GM11168 (cell line): ENCODE measurements at regions not wholly inside any gene's neighbourhood (a gene's known extent, or its start where the extent isn't known, plus 50 kb on each side); places are given as distances from the start of the nearest gene placed in this dataset.

ENCODE experiments used
- in situ Hi-C: fragments of 300-500 bp; cut with MboI; formaldehyde crosslinking; loops from one replicate; pipeline ENCODE4 v1.12.0; 2022; ENCODE audit warnings: low sequenced_read_pairs; ENCODE audit not compliant: unreplicated experiment

DNA sequence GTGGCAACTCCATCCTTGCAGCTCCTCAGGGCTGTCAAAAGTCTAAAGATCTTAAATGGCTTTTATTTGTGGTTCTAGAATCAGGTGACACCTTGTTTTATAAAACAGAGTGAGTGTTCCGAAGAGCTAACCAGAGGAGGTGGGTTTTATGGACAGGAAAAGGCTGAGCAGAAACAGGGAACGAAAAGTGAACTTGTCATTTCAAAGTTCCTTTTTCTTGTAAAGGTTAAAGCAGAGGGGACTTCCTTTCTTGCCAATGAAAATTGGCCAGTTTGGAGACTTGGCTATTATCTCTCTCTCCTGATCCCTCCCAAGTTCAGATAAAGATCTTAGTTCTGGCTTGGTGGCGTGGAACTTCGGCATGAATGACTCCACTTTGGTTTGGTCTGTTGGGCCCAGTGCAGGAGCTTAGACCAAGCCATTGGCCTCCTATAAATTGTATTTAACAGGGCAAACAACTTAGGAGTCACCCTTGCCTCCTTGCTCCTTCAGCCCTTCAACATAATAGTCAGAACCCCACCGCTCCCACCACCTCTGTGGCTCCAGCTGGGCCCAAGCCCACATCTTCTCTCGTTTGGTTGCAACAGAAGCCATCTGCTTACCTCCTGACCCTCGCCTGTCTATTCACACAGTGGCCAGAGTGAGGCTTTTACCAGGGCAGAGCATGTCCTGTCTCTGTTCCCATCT, 102.4 kb upstream of the THY1 start:
- in situ Hi-C loops: no loop called here

DNA sequence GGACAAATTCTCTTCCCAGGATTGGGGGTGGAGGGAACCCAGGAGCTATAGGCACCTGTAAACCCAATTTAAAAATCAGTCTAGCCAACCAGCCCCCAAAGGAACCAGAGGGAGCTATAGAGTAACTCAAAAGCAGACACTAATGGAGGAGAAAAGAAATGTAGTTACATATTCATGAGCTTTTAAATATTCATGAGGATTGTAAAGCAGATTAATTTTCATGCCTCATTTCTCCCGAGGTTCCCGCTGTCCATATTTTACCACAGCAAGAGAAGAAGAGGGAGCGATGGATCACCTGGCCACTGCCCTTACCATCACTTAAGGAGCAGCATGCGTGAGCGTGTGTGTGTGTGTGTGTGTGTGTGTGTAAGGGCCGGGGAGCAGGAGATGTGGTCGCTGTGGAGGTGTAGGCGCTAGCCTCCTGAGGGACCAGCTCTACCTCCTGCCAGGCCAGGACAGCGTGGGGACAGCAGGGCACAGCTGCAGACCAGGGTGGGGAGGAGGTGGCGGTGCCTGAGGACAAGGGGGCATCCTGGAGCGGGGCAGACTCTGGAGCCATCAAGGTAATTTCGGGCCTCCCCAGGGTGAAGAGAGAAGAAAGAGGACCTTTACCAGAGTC, 100.7 kb upstream of the THY1 start:
- in situ Hi-C loops: no loop called here

DNA sequence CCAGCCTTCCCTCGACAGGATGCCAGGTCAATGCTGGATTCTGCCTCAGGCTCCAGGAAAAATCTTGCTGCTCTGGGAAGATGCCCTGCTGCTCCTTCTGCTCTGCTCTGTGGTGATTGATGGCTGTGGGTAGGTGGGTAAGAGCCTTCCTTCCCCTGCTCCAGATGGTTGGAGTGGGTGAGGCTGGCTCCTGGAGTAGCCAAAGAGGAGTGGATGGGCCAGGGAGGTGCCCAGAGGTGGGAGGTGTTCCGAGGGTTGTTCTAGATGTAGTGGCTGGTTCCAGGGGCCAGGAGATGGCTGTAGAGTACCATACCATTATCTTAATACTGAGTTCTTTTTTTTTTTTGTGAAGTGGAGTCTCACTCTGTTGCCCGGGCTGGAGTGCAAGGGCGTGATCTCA, 99.6 kb upstream of the THY1 start:
- in situ Hi-C loops: no loop called here

DNA sequence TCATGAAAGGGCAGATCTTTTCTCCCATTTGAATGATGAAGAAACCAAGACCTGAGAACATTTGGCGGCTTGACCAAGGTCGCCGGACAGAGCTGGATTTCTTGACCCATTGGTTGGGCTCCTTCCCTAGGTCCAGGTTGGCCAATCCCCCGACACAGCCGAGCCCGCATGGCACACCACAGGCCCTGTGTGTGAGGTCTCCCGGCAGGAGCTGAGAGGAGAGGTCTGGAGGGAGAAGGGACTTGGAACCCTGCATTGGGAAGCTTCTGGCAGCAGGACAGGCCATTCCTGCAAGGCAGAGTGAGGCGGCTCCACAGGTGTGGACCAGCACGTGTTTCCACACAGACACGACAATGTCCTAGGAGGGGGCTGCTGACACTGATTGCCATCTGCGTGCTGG, 98.6 kb upstream of the THY1 start:
- in situ Hi-C loops: no loop called here

DNA sequence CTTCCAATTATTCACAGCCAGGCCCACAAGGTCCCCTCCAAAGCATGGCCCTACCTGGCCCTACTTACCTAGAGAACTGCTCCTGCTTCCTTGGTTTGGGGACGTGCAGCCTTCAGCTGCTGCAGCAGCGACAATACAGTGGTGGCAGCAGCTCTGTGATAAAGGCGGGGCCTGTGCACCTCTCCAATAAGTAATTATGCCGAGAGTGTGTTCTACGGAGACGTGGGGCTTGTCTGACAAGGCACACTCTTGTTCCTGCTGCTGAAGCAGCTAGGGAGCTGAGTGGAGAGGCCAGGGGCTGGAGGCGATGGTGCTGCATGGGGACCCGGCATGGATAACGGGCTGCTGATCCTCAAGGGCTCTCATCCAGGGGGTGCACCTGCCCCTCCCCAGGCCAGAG, 98.0 kb upstream of the THY1 start:
- in situ Hi-C loops: no loop called here

DNA sequence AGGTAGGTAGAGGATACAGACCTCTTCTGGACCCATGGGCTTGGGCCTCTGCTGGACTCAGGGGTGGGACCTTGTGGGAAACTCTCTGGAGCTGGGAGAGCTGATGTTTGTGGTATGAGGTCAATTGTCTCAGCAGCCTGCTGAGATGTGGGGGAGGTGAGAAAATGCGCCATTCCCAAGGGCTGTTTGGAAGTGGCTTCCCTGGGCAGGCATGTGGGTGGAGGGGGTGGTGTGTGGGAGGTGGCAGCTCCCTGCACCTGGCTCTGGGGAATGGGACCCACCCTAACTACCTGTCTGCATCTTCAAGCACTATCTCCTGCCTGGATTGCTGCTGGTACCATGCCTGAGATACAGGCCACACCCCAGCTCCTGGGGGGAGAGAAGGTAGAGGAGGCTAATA, 97.4 kb upstream of the THY1 start:
- in situ Hi-C loops: no loop called here

DNA sequence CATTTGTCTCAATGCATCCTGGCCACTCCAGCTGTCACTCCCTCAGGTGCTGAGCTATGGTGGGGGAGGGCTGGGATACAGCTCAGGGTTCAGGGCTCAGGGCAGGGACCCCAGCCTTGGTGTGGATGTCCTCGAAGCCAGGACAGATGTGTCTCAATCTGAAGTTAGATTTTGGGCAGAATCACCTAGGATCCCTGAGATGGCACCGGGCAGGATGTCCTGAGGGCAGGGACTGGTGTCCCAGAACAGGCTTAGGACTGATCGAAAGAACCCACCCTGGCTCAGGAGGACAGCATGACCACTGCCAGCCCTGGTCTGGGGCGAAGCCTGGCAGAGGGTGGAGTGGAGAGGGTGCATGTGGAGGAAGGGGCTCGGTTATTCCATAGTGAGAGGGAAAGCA, 96.8 kb upstream of the THY1 start:
- in situ Hi-C loops: no loop called here

DNA sequence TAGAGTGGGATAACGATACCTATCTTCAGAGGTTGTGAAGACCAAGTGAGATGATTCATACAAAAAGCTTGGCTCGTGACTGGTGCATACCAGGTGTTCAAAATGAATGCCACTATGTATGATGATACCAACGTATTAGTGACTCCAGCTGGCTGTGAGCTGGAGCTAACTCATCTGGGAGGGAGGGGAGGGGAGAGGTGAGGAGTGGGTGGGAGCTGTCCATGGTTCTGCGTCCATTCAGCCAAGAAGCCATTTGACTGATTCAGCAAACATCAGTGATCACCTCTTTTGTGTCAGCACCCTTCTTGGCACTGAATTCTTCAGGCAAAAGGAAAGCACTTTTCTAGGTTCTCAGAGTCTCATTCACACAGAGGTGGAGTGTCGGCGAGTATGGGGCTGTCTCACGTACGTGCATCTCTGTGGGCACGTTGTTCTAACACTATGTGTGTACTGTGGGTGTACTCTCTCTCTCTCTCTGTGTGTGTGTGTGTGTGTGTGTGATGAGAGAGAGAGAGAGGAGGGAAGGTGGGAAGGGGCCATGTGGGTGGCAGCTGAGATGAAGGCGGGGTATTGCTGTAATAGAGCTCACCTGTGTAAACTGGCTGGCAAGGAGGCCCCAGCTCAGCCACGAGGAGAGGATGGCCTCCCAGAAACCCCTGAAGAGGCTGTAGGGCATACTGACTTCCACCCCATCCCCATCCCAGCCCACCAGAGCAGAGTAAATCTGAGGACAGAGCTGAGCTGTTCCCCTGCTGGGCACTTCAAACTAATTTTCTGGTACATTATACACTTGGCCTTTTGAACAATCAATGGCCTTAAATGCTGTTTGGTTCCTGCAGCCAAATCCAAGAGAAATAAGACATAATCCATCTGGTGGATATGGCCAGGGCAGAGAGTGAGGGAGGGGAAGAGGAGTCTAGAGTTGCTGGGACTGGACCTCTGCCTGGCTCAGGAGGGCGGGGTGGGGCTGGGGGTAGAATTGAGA, 96.1 kb upstream of the THY1 start:
- in situ Hi-C loops: no loop called here

DNA sequence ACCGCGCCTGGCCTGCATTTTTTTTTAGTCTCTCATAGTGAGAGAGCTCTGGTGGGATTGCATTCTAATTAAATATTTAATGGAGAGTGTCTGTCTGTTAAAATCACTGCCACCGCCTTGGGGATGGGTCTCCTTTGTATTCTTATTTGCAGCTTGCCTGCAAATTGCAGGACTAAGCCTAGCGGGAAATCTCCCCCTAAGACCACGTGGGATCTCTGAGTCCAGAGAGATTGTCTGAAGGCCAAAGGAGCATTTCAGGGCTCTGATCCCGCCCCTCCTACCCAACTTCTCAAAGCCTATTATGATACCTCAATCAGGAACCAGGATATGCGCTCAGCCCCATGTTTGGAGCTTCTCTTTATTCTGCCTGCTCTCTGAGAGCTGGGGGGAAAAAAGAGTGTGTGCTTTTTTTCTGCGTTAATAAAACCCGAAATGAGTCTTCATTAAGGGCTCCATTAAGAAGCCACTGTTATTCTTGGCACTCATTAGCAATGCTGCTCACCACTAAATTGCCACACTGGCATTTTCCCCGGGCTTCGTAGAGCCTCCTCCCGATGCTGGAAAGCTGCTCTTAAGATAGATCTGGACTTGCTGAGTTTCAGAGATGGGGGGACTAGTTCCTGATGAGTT, 92.9 kb upstream of the THY1 start:
- in situ Hi-C loops: no loop called here

DNA sequence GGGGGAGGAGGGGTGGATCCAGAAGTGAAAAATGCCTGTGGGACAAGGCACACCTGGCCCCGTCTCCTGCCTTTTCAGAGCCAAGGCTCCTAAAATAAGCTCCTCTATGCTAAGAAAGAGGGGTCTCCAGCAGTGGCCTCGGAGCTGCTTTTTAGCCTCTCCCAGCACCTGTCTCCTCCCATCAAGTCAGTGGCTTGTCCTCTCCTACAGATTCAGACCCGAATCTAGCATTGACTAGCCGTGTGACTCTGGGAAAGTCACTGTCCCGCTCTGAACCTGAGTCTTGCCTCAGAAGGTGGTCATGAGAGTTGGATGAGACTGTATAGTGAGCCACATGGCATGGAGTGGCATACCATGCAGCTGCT, 90.8 kb upstream of the THY1 start:
- in situ Hi-C loops: no loop called here

DNA sequence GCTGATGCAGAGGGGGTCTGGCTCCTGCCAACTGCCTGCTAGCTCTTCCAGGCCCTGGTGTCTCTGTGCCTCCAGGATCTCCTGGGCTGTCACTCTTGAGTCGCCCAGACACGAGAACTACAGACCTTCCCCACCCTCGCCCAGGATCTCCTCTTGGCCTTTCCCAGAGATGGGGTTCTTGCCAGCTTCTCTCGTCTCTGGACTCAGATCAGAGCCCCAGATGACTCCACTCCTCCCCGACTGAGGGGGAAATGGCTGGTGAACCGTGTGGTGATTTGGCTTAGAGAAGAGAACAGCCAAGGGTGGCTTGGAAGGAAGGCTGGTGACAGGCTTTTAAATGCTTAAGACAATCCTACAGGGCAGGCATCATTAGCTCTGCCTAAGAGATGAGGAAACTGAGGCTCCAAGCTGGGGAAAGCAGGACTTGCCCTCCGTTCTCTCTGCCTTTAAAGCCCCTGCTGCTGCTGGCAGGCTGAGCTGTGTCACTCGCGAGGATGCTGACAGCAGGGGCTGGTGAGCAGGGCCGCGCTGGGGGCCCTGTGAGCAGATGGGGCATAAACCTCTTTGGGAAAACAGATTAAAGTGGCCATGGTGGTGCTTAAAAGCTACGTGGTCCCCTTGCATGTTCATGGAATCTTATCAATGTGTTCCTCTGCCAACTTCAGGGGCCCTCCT, 90.3 kb upstream of the THY1 start:
- in situ Hi-C loops: no loop called here

DNA sequence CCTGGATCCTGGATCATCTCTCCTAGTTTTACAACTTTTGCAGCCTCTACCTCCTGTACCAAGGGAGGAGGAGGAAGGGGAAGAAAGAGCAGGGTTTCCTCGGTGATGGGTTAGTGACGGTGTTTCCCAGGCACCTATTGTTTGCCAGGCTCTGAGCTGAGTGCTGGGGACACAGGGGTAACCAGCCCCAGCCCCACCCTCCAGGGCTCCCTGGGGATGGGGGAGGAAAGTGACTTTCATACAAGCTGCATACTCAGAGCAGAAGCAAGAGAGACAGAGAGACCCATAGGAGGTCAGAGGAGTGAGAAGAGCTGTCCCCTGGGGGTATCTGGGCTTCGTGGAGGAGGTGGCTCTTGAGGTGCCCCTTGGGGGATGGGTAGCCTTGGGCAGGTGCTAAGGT, 89.4 kb upstream of the THY1 start:
- in situ Hi-C loops: no loop called here

DNA sequence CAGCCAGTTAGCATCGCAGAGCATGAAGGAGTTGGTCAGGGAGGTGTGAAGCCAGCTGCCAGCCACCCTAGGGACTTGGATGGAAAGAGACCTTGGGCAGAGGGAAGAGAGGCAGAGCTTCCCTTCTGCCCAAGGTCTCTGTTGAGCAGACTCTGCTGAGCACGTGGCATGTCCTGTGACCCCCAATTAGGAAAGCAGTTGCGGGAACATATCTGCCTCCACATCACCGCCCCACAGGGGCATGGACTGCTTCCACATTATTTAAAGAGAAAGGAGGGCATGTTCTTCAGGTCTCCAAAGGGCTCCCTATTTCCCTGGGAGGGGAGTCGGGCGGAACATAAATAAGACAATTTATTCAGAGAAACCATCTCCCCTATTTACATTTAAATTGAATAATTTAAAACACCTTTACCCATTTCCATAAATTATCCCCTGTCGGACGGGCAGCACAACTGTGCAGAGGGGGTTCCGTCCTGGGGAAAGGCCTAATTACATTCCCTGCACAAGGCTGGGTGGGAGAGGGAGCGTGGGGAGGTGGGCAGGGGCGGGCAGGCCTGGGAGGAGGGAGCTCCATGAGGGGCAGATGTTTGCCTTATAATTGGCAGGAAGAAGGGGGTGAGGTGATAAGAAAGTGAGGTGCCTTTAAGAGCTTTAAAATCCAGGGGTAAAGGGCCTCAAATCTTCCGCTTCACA, 88.8 kb upstream of the THY1 start:
- in situ Hi-C loops: no loop called here

DNA sequence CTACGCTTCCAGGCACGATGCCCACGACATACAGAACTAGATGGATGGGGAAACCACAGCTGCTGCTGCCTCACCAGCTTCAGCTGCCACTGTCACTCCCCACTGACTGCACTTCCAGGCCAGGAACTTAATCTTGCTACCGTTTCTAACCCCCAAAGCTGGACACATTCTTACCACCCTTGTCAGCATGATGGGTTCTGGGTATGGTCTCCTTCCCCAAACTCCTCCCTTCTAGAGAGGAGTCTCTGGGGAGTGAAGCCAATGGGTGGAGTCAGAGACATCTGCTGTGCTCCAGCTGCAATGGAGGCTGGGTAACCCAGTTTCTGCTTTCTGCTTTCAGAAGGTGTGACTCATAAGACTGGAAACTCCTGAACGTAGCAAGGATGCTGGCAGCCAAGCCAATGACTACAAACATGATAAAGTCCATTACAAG, 87.0 kb upstream of the THY1 start:
- in situ Hi-C loops: no loop called here

DNA sequence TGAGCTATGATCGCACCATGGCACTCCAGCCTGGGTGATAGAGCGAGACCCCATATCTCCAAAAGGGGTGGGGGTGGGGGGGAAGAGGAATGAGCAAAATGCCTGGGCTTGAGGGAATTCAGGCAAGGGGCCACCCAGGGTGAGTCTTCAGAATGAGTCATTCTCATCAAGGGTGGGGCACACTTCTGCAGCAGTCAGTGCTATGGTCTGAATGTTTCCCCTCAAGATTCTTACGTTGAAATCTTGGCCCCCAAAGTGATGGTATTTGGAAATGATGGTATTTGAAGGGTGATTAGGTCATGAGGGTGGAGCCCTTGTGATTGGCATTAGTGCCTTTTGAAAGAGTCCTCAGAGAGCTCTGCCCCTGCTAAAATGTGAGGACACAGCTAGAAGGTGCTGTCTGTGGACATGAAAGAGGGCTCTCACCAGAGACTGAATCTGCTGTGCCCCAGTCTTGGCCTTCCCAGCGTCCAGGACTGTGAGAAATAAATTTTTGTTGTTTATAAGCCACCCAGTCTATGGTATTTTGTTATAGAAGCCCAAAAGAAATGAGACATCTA, 86.4 kb upstream of the THY1 start:
- in situ Hi-C loops: no loop called here

DNA sequence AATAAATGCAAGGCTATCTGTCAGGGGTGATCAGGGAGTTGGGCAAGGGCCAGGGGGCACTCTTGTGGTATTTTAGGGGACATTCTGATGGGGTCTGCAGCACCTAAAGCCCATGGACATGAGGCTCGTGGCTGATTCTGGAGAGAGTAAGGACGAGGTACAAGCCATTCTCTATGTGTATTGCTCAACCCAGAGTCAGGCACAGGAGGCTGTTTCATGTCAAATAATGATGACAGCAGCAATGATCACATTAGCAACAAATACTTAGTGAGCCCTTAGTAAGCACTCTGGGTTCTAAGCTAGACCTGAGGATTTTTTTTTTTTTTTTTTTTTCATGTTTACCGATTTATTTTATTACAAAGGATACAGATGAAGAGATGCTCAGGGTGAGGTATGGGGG, 83.5 kb upstream of the THY1 start:
- in situ Hi-C loops: no loop called here

DNA sequence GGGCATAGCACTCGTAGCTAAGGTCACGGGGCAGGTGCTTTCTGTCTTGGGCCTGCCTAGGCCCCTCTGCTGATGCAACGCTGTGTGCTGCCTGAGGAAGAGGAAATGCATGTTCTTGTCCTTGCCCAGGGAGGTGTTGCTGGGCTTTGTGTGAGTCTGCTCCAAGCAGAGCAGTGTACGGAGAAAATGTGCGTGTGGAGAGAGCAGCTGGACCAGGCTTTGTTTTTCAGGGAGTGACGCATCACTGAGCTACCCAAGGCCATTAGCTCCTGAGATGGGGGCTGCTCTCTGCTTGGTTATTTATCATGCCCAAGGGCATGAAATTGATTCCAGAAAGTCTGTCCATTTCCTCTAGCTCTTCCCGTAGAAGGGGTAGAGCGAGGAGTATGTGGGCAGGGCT, 82.9 kb upstream of the THY1 start:
- in situ Hi-C loops: no loop called here

DNA sequence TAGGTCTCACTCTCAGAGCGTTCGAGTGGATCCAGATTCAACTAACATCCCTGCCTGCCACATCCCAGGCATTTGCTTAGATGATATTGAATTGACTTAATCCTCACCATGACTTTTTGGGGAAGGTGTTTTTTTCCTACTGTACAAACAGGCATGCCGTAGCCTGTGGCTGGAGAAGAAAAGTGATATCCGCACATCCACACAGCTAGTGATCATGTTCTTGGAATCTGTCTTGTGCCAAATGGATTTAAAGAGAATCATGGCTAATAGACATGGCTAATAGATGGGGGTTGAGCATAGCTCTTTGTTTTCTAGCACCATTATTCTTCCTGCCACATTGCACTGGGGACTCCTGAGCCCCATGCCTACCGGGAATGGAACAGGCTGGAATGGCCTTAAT, 82.1 kb upstream of the THY1 start:
- in situ Hi-C loops: no loop called here

DNA sequence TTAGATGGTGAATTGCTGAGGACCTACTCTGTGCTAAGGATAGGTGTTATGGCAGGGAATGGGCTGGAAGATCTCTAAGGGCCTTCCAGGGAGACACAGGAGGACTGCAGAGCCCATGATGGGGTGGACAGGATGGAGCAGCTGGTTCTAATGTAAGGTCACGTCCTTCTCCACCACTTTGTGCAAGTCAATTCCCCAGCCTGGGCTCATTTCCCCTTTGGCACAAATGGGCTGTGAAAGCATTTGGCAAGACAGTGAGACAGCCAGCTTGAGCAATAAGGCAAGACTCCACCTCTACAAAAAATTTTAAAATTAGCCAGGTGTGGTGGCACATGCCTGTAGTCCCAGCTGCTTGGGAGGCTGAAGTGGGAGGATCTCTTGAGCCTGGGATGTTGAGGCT, 81.4 kb upstream of the THY1 start:
- in situ Hi-C loops: no loop called here
